Hepatocyte (in vitro differentiated cells): ENCODE measurements at regions not wholly inside any gene's neighbourhood (a gene's known extent, or its start where the extent isn't known, plus 50 kb on each side); places are given as distances from the start of the nearest gene placed in this dataset.

ENCODE experiments used
- CTCF ChIP-seq: fragments of 200-600 bp; sonication (generic); IDR thresholded peaks from 2 replicates; pipeline ENCODE4 v1.5.1; 2016; ENCODE audit warnings: antibody characterized with exemption, mild to moderate bottlenecking; ENCODE audit not compliant: poor library complexity
- EZH2 ChIP-seq: fragments of 200-600 bp; sonication (generic); IDR thresholded peaks from 2 replicates; pipeline ENCODE4 v1.6.1; 2016; ENCODE audit warnings: antibody characterized with exemption, mild to moderate bottlenecking, borderline replicate concordance

- TF ChIP-seq CTCF (no peak), EZH2 (no peak)
These were observed 860.3 kb downstream of the LUZP2 start for GRCh38 chr11:25357133-25357532.
